DMS 273 (cell line): ENCODE measurements at regions not wholly inside any gene's neighbourhood (a gene's known extent, or its start where the extent isn't known, plus 50 kb on each side); places are given as distances from the start of the nearest gene placed in this dataset.

Experiments used
- DNase-seq: peaks from one replicate; lab custom pipeline; 2025; ENCODE audit not compliant: unreplicated experiment; lab: John Stamatoyannopoulos, UW

- no peak for DNase-seq
Observed at GRCh38 chr9:73219985-73220626, 68.4 kb downstream of the ANXA1 start.

- no peak for DNase-seq
Observed at GRCh38 chr9:73223594-73223993, 71.9 kb downstream of the ANXA1 start.

- no peak for DNase-seq
Observed at GRCh38 chr9:73229543-73229942, 77.9 kb downstream of the ANXA1 start.

GRCh38 chr9:73230251-73230650, 78.6 kb downstream of the ANXA1 start:
- no peak for DNase-seq

GRCh38 chr9:73231203-73231602, 79.5 kb downstream of the ANXA1 start:
- DNase-seq: no peak

GRCh38 chr9:73233359-73234007, 81.8 kb downstream of the ANXA1 start:
- DNase-seq: no peak

- no peak for DNase-seq
Observed at GRCh38 chr9:73234008-73234360, 82.3 kb downstream of the ANXA1 start.

GRCh38 chr9:73237140-73237539, 85.5 kb downstream of the ANXA1 start:
- no peak for DNase-seq

- DNase-seq: no peak
Observed at GRCh38 chr9:73239570-73240265, 88.1 kb downstream of the ANXA1 start.

- no peak for DNase-seq
Observed at GRCh38 chr9:73243078-73243477, 91.4 kb downstream of the ANXA1 start.

GRCh38 chr9:73259086-73259696, 107.5 kb downstream of the ANXA1 start:
- DNase-seq: no peak

- no peak for DNase-seq
Observed at GRCh38 chr9:73260506-73260905, 108.8 kb downstream of the ANXA1 start.

- DNase-seq: no peak
Observed at GRCh38 chr9:73264631-73265030, 113.0 kb downstream of the ANXA1 start.

- no peak for DNase-seq
Observed at GRCh38 chr9:73265876-73266275, 114.2 kb downstream of the ANXA1 start.

- DNase-seq: peak; percentile 36
Observed at GRCh38 chr9:73269430-73270101, 117.9 kb downstream of the ANXA1 start.

- no peak for DNase-seq
Observed at GRCh38 chr9:73270967-73271721, 119.5 kb downstream of the ANXA1 start.

- DNase-seq: no peak
Observed at GRCh38 chr9:73280113-73280512, 128.4 kb downstream of the ANXA1 start.

GRCh38 chr9:73284377-73284776, 132.7 kb downstream of the ANXA1 start:
- no peak for DNase-seq

- no peak for DNase-seq
Observed at GRCh38 chr9:73294336-73294735, 142.7 kb downstream of the ANXA1 start.

- DNase-seq: no peak
Observed at GRCh38 chr9:73325983-73326382, 174.3 kb downstream of the ANXA1 start.

- no peak for DNase-seq
Observed at GRCh38 chr9:73327149-73327548, 175.5 kb downstream of the ANXA1 start.
